Activated T-helper 2 cell treated with anti-CD3 and anti-CD28 coated beads, Interferon-gamma antibody, Interleukin-2, Interleukin-4, amounts not matched to agents 10 μg/mL and 5 μg/mL and 100 μg/mL, durations not matched to agents 14 hours and 24 hours and 36 hours (primary cell): ENCODE measurements at regions not wholly inside any gene's neighbourhood (a gene's known extent, or its start where the extent isn't known, plus 50 kb on each side); places are given as distances from the start of the nearest gene placed in this dataset.
A peak's percentile ranks its signal among the peaks of the same experiment; 100 is the strongest.
"Not testable (repeated sequence)": the region's sequence is repeated elsewhere in the genome, so short reads cannot be mapped to it uniquely, and the experiment has no call there.

Experiments
- DNase-seq: peaks from one replicate; pipeline ENCODE4 v3.0.0; 2021; ENCODE audit warnings: low spot score
- H3K27ac Mint-ChIP-seq: one replicate; pipeline ENCODE4 v1.8.0; 2021; ENCODE audit warnings: mixed read lengths
- H3K27me3 Mint-ChIP-seq: one replicate; pipeline ENCODE4 v1.8.0; 2021; ENCODE audit warnings: low read depth, mixed read lengths
- H3K36me3 Mint-ChIP-seq: one replicate; pipeline ENCODE4 v1.8.0; 2021; ENCODE audit warnings: low read depth, mixed read lengths
- H3K4me1 Mint-ChIP-seq: one replicate; pipeline ENCODE4 v1.8.0; 2021; ENCODE audit warnings: low read depth, mixed read lengths
- H3K4me3 Mint-ChIP-seq: one replicate; pipeline ENCODE4 v1.8.0; 2021; ENCODE audit warnings: low read depth, mild to moderate bottlenecking, moderate library complexity, mixed read lengths
- H3K9me3 Mint-ChIP-seq: one replicate; pipeline ENCODE4 v1.8.0; 2021; ENCODE audit warnings: mixed read lengths
- intact Hi-C: fragments of 100-400 bp; cut with micrococcal nuclease; formaldehyde crosslinking; loops from one replicate; pipeline ENCODE4 v1.15.1; 2023

GRCh38 chr5:57085306-57086081 lies 88.4 kb upstream of the GPBP1 start:
- Mint-ChIP-seq H3K27me3 (peaks cover 6% of the 10 kb centered on the region), H3K9me3 (no peaks in the 10 kb centered on the region), H3K36me3 (no peaks in the 10 kb centered on the region), H3K27ac (no peak overlapping the region), H3K4me1 (no peaks in the 10 kb centered on the region), H3K4me3 (no peak overlapping the region)
- intact Hi-C loops = no loop called here
- DNase-seq = no peak

- intact Hi-C loops, H3K27ac Mint-ChIP-seq, DNase-seq, H3K36me3 Mint-ChIP-seq, H3K27me3 Mint-ChIP-seq, H3K4me3 Mint-ChIP-seq, H3K4me1 Mint-ChIP-seq, H3K9me3 Mint-ChIP-seq: not testable (repeated sequence)
Observed at GRCh38 chr5:57087947-57088346, 85.9 kb upstream of the GPBP1 start.

- Mint-ChIP-seq H3K4me1 (no peaks in the 10 kb centered on the region), H3K4me3 (no peak overlapping the region), H3K27ac (no peak overlapping the region), H3K27me3 (peaks cover 12% of the 10 kb centered on the region), H3K9me3 (peaks cover 14% of the 10 kb centered on the region), H3K36me3 (no peaks in the 10 kb centered on the region)
- no peak for DNase-seq
- intact Hi-C loops = no loop called here
Observed at GRCh38 chr5:57094753-57095683, 78.8 kb upstream of the GPBP1 start.

GRCh38 chr5:57097526-57097925 lies 76.3 kb upstream of the GPBP1 start:
- H3K27ac Mint-ChIP-seq = no peak overlapping the region
- DNase-seq = no peak
- intact Hi-C loops = no loop called here
- H3K9me3 Mint-ChIP-seq = peaks cover 14% of the 10 kb centered on the region
- peaks cover 10% of the 10 kb centered on the region for H3K27me3 Mint-ChIP-seq
- H3K36me3 Mint-ChIP-seq = no peaks in the 10 kb centered on the region
- H3K4me3 Mint-ChIP-seq = no peak overlapping the region
- no peaks in the 10 kb centered on the region for H3K4me1 Mint-ChIP-seq

DNA sequence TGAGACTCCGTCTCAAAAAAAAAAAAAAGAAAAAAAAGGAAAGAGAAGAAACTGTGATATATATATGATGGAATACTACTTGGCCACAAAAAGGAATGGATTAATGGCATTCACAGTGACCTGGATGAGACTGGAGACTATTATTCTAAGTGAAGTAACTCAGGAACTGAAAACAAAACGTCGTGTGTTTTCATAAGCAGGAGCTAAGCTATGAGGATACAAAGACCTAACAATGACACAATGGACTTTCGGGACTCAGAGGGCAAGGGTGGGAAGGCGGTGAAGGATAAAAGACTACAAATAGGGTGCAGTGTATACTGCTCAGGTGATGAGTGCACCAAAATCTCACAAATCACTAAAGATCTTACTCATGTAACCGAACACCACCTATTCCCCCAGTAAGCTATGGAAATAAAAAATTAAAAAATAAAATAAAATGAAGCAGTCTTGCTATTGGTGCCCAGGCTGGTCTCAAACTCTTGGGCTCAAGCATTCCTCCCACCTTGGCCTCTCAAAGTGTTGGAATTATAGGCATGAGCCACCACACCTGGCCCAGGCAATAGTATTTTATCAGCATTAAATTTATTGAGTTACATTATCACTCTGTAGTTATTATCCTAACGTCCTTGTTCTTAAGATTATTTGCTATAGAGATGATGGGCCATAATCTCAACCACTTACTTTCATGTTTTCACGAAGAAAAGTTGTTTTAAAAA lies 71.5 kb upstream of the GPBP1 start:
- H3K9me3 Mint-ChIP-seq = peaks cover 13% of the 10 kb centered on the region
- no peak overlapping the region for H3K27ac Mint-ChIP-seq
- H3K36me3 Mint-ChIP-seq = no peaks in the 10 kb centered on the region
- peaks cover 18% of the 10 kb centered on the region for H3K27me3 Mint-ChIP-seq
- H3K4me3 Mint-ChIP-seq = no peak overlapping the region
- DNase-seq = no peak
- no peaks in the 10 kb centered on the region for H3K4me1 Mint-ChIP-seq
- intact Hi-C loops = no loop called here

DNA sequence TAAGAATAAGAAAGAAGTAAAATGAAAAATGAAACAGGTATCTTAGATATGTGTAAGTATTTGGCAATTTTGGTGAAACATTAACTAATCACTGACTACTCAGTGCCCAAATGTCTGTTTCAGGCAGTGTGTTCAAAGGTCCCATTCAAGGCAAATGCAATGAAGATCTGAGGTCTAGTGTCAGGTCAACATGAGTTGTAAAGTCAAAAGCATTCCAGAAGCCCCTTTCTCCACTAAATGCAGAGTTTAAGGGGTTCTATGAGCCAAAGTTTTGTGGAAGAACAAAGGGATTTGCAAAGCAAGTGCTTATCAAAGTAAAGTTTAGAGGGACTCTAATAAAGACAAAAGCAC lies 71.0 kb upstream of the GPBP1 start:
- intact Hi-C loops = no loop called here
- Mint-ChIP-seq H3K36me3 (no peaks in the 10 kb centered on the region), H3K9me3 (peaks cover 8% of the 10 kb centered on the region), H3K27ac (no peak overlapping the region), H3K4me1 (no peaks in the 10 kb centered on the region), H3K27me3 (peaks cover 20% of the 10 kb centered on the region), H3K4me3 (no peak overlapping the region)
- DNase-seq = no peak

DNA sequence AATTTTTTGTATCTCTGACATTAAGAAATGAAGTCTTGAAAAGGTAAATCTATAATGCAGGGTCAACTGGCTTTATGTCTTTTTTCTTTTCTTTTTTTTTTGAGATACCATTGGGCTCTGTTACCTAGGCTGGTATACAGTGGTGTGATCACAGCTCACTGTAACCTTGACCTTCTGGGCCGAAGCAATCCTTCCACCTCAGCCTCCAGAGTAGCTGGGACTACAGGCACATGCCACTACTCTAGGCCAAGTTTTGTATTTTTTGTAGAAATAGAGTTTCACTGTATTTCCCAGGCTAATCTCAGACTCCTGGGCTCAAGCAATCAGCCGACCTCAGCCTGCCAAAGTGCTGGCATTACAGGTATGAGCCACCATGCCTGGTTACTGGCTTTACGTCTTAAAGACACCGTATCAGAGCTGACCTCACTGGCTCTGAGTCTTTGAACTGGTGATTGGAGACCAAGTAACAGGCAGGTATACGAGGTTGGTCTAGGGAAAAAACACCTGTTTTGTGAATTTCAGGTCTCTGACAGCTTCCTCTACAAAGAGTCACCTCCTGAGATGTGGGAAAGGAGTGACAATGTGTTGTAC lies 70.4 kb upstream of the GPBP1 start:
- intact Hi-C loops = no loop called here
- peaks cover 4% of the 10 kb centered on the region for H3K9me3 Mint-ChIP-seq
- peaks cover 17% of the 10 kb centered on the region for H3K27me3 Mint-ChIP-seq
- no peak for DNase-seq
- H3K4me1 Mint-ChIP-seq = no peaks in the 10 kb centered on the region
- H3K36me3 Mint-ChIP-seq = no peaks in the 10 kb centered on the region
- no peak overlapping the region for H3K4me3 Mint-ChIP-seq
- no peak overlapping the region for H3K27ac Mint-ChIP-seq

DNA sequence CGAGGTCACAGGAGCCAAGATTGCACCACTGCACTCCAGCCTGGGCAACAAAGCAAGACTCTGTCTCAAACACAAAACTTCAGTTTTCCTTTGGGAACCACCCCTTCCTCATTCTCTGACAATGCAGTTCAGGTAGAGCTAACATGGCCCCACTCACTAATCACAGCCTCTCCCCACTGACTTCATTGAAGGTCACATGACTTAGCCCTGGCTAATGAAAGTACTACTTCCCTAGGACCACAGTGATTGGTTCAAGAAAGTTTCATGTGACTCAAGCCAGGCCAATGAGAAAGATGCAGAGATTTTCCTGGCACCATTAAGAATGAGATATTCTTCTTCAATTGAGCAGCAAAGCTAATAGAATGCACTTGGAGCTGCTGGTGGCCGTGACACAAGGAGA lies 67.2 kb upstream of the GPBP1 start:
- Mint-ChIP-seq H3K9me3 (no peaks in the 10 kb centered on the region), H3K36me3 (no peaks in the 10 kb centered on the region), H3K27me3 (peaks cover 12% of the 10 kb centered on the region), H3K4me3 (no peak overlapping the region), H3K27ac (no peak overlapping the region), H3K4me1 (no peaks in the 10 kb centered on the region)
- intact Hi-C loops = no loop called here
- DNase-seq = no peak

DNA sequence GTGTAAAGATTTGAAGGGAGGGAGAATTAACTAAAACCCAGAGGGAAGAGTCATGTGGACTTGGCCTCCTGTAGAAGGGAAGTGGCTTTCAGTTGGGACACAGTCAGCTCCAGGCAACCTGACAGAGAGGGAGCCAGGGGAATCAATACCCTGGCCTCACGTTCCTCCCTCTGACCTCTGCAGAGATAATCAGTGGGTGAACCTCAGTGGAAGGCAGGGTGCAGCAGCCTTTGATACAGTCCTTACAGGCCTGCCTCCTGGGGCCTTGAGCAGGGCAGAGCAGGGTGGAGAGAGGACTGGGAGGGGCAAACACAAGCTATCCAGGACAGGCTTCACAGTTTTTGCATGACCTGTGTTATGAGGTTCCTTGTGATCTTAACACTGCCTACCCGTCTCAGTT lies 61.9 kb upstream of the GPBP1 start:
- H3K4me1 Mint-ChIP-seq = peaks cover 11% of the 10 kb centered on the region
- no peak overlapping the region for H3K27ac Mint-ChIP-seq
- H3K36me3 Mint-ChIP-seq = no peaks in the 10 kb centered on the region
- peaks cover 2% of the 10 kb centered on the region for H3K27me3 Mint-ChIP-seq
- DNase-seq = no peak
- intact Hi-C loops = no loop called here
- no peak overlapping the region for H3K4me3 Mint-ChIP-seq
- no peaks in the 10 kb centered on the region for H3K9me3 Mint-ChIP-seq

- DNase-seq = no peak
- no peak overlapping the region for H3K4me3 Mint-ChIP-seq
- no peak overlapping the region for H3K27ac Mint-ChIP-seq
- H3K27me3 Mint-ChIP-seq = no peaks in the 10 kb centered on the region
- intact Hi-C loops = no loop called here
- no peaks in the 10 kb centered on the region for H3K9me3 Mint-ChIP-seq
- no peaks in the 10 kb centered on the region for H3K36me3 Mint-ChIP-seq
- peaks cover 20% of the 10 kb centered on the region for H3K4me1 Mint-ChIP-seq
Observed at GRCh38 chr5:57113481-57113880, 60.4 kb upstream of the GPBP1 start.

- Mint-ChIP-seq H3K36me3 (no peaks in the 10 kb centered on the region), H3K4me1 (peaks cover 20% of the 10 kb centered on the region), H3K9me3 (no peaks in the 10 kb centered on the region), H3K27ac (peak overlapping the region; percentile 73), H3K4me3 (no peak overlapping the region), H3K27me3 (peaks cover 2% of the 10 kb centered on the region)
- intact Hi-C loops = loop anchor here (1.0 to 2.0 kb wide), 2 partner anchors 56 to 207 kb away; no protein-coding TSS in a partner anchor
- peak; percentile 66 for DNase-seq
Observed at GRCh38 chr5:57117596-57117995, 56.3 kb upstream of the GPBP1 start.

- Mint-ChIP-seq H3K4me3 (no peak overlapping the region), H3K4me1 (peaks cover 20% of the 10 kb centered on the region), H3K27me3 (peaks cover 4% of the 10 kb centered on the region), H3K27ac (no peak overlapping the region), H3K36me3 (no peaks in the 10 kb centered on the region), H3K9me3 (no peaks in the 10 kb centered on the region)
- no peak for DNase-seq
- intact Hi-C loops = no loop called here
Observed at GRCh38 chr5:57119031-57119430, 54.8 kb upstream of the GPBP1 start.
